DMS 273 (cell line): ENCODE measurements at regions not wholly inside any gene's neighbourhood (a gene's known extent, or its start where the extent isn't known, plus 50 kb on each side); places are given as distances from the start of the nearest gene placed in this dataset.
"Not testable (repeated sequence)": the region's sequence is repeated elsewhere in the genome, so short reads cannot be mapped to it uniquely, and the experiment has no call there.

ENCODE experiments used
- DNase-seq: peaks from one replicate; lab custom pipeline; 2025; ENCODE audit not compliant: unreplicated experiment; lab: John Stamatoyannopoulos, UW

- DNase-seq = peak; percentile 57
Measured at GRCh38 chr5:148740966-148741742, 85.3 kb upstream of the ADRB2 start.

GRCh38 chr5:148741766-148742165, 84.6 kb upstream of the ADRB2 start:
- DNase-seq = not testable (repeated sequence)

- DNase-seq = not testable (repeated sequence)
Measured at GRCh38 chr5:148744380-148744779, 82.0 kb upstream of the ADRB2 start.

- no peak for DNase-seq
Measured at GRCh38 chr5:148746826-148747535, 79.4 kb upstream of the ADRB2 start.

- no peak for DNase-seq
Measured at GRCh38 chr5:148747536-148747906, 78.9 kb upstream of the ADRB2 start.

DNA sequence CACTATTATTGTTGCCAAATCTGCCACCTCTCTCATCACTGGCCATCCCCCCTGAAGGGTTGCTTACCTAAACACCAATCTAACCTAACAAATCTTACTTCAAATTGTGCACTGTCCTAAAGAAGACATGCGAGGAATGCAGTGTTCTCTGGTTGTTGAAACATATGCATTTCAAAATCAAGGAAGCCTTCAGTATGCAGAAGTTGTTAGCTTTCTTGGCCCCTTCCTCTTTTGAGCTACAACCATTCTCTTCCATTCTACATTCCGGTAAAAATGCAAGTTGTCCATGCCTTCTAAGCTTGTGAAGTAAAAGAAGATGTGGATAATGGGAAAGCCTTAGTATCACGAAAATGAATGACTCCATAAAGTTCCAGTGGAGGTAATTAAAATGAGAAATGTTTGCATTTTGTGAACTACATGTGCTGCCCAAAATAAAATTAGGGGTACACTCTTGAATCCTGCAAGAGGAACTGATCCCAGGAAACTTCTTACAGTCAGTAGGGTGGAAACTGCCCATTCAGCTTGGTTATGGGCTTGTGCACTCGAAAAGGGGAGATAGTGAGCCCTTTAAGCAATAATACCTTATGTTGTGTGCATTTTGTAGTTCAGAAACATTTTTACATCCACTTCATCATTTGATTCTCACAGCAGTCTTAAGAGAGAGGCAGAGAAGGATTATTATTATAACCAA, 77.6 kb upstream of the ADRB2 start:
- DNase-seq = no peak

DNA sequence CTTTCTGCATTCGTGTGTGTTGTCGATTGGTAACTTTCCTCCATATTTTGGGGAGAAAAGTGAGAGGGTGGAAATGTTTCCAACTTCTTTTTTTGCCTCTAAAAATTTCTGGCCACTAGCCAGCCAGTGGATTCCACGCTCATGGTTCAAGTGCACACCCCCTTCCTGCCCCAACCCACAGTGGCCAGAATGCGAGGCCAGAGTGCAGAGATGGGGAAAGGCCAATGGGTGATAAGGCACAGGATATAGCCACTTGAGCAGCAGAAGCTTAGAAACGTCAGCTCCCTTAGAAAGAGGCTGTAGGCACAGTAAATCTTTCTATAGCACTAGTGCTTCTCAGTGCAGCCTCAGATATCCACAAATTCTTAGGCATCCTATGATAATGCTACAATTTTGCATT, 75.8 kb upstream of the ADRB2 start:
- no peak for DNase-seq

DNA sequence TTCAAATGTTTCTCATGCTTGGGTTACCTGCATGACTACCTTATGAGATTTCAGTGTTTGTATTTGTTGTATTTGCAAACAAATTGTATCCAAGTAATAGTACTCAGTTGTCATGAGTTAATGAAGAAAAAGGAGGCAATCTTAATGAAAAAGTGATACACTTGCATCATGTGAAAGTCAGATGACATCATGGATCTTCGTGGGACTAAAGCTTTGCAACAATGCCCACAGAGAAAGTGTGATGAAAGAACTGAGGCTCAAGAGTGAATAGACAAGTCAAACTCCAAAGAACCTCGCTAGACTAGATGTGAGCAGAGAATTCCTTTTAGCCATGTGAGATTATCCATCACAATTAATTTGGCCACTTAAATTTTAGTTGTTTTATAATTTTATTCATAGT, 75.4 kb upstream of the ADRB2 start:
- no peak for DNase-seq

GRCh38 chr5:148752375-148752774, 74.0 kb upstream of the ADRB2 start:
- not testable (repeated sequence) for DNase-seq

GRCh38 chr5:148759101-148759500, 67.3 kb upstream of the ADRB2 start:
- DNase-seq = no peak

- DNase-seq = no peak
Measured at GRCh38 chr5:148760945-148761638, 65.3 kb upstream of the ADRB2 start.

DNA sequence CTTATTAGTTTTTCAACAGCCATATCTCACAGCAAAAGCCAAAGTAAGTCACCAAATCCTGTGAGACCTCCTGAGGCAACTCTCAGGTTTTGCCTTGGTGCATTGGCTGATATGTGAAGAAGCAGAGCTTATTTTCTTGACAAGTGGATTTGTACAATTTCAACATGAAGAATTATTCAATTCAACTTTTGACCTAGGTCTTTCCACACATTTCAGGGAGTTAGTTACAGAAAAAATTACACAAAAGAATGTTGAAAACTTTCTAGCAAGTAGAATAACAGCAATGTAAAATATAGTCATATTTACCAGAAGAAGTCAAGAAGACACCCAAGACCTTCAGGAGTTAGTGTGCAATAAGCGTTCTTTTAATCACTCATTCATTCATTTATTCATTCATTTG, 62.4 kb upstream of the ADRB2 start:
- DNase-seq = no peak

GRCh38 chr5:148765061-148765460, 61.4 kb upstream of the ADRB2 start:
- DNase-seq = no peak

DNA sequence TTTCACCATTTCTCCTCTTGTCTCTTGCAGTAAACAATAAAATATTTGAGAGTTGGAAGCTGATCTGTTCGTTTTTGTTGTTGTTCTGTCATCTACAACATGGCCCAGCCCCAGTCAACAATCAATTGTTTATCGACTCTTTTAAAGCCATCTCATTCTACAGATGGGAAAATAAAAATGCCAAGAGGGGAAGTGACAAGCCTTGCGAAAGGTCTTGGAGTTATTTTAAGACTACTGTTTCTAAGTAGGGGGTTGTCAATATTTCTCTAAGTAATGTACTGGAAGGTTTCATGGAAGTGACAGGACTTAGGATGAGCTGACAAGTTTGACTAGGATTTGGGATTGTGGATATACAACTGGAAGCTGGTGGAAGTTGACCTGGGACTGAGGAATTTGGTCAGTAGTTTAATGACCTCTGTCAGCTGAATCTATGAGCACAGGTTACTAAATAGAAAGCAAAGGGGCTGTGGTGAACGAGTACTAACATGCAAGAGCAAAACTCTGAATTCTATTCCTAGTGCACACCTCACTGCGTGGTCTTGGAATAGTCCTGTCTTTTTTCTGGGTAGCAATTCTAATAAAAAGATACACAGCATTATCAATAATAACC, 57.5 kb upstream of the ADRB2 start:
- no peak for DNase-seq

DNA sequence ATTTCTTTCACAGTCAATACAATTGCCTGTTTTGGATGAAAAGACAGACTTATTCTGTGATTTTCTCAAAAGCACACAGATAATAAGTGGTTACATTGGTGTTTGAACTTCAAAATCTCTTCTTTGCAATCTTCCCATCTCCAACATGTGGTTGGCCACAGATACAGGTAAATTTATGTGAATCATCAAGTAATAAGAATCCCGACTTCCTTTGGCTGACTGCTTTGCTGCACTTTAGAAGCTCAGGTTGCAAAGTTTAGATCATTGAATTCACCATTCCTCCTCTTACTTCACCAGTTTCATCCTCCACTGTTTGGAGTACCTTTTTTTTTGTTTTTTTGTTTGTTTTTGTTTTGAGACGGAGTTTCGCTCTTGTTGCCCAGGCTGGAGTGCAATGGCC, 56.5 kb upstream of the ADRB2 start:
- DNase-seq = no peak

DNA sequence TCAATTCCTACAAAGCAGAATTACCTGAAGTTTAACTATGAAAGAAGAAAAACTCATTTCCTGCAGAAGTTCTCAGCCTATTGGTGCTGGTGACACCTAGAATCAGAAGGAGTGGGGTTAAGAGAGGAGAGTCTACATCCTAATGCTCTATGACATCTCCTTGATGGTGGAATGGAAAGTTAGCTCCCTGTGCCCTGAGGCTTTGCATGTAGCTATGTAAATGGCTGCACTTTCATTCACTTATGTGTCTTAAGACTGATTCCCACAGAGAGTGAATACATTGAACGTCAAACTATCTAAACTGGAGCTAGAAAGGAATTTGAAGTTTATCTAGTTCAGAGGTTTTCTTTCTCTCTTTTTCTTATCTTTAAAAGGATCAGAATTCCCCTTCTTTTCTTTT, 52.1 kb upstream of the ADRB2 start:
- no peak for DNase-seq

- DNase-seq = no peak
Measured at GRCh38 chr5:148776261-148776660, 50.1 kb upstream of the ADRB2 start.
